AG10803 (cell line): ENCODE measurements at regions not wholly inside any gene's neighbourhood (a gene's known extent, or its start where the extent isn't known, plus 50 kb on each side); places are given as distances from the start of the nearest gene placed in this dataset.

Experiments used
- DNase-seq: peaks from one replicate; pipeline ENCODE4 v3.0.0; 2010; ENCODE audit warnings: low read depth
- H3K4me3 ChIP-seq: 2 replicates; pipeline ENCODE4 v1.5.1; 2011; ENCODE audit warnings: mild to moderate bottlenecking, low read length, control low read depth
- CTCF ChIP-seq: conservative IDR thresholded peaks from 2 replicates; pipeline ENCODE4 v1.5.1; 2011; ENCODE audit warnings: mild to moderate bottlenecking, low read length, control low read depth, inconsistent platforms

GRCh38 chr18:28712796-28713425, 536.0 kb upstream of the CDH2 start:
- DNase-seq: no peak
- TF ChIP-seq CTCF: no peak
- no peak overlapping the region for H3K4me3 ChIP-seq

GRCh38 chr18:28712172-28712571, 535.2 kb upstream of the CDH2 start:
- TF ChIP-seq CTCF: no peak
- no peak overlapping the region for H3K4me3 ChIP-seq
- no peak for DNase-seq

- no peak for DNase-seq
- no peak overlapping the region for H3K4me3 ChIP-seq
- TF ChIP-seq CTCF: no peak
These were observed 534.2 kb upstream of the CDH2 start for GRCh38 chr18:28711096-28711495.

- no peak overlapping the region for H3K4me3 ChIP-seq
- no peak for DNase-seq
- TF ChIP-seq CTCF: no peak
These were observed 530.1 kb upstream of the CDH2 start for GRCh38 chr18:28707006-28707405.

- TF ChIP-seq CTCF: no peak
- DNase-seq: no peak
- H3K4me3 ChIP-seq: no peak overlapping the region
These were observed 529.5 kb upstream of the CDH2 start for GRCh38 chr18:28706397-28706796.

GRCh38 chr18:28705482-28705881, 528.6 kb upstream of the CDH2 start:
- DNase-seq: no peak
- H3K4me3 ChIP-seq: no peak overlapping the region
- TF ChIP-seq CTCF: no peak

- no peak for DNase-seq
- TF ChIP-seq CTCF: no peak
- no peak overlapping the region for H3K4me3 ChIP-seq
These were observed 515.4 kb upstream of the CDH2 start for GRCh38 chr18:28692337-28692736.
